HL-60 (cell line): ENCODE measurements at regions not wholly inside any gene's neighbourhood (a gene's known extent, or its start where the extent isn't known, plus 50 kb on each side); places are given as distances from the start of the nearest gene placed in this dataset.

ENCODE experiments used
- DNase-seq, 2 experiments: peaks; one replicate each; pipeline ENCODE4 v3.0.0-alpha.2; 2010 to 2020; ENCODE audit warnings: low read depth in 1 of 2, low spot score in 1 of 2
- H3K27ac ChIP-seq: fragments of 250-450 bp; sonication (Bioruptor Pico); replicated peaks from 2 replicates; pipeline ENCODE4 v1.5.1; 2020; ENCODE audit warnings: mild to moderate bottlenecking, moderate library complexity
- H3K27me3 ChIP-seq: fragments of 250-450 bp; sonication (Bioruptor Pico); 2 replicates; pipeline ENCODE4 v1.5.1; 2021; ENCODE audit warnings: mild to moderate bottlenecking, moderate library complexity; ENCODE audit not compliant: insufficient read depth, poor library complexity, severe bottlenecking
- H3K4me3 ChIP-seq: replicated peaks from 2 replicates; pipeline ENCODE4 v1.5.1; 2011; ENCODE audit warnings: mild to moderate bottlenecking, control low read depth, low read length; ENCODE audit not compliant: insufficient read depth
- CTCF ChIP-seq: IDR thresholded peaks from one replicate; pipeline ENCODE4 v1.5.1; 2011; ENCODE audit warnings: low read length, control low read depth, inconsistent platforms; ENCODE audit not compliant: insufficient read depth
- GABPA ChIP-seq: IDR thresholded peaks from 2 replicates; pipeline ENCODE4 v1.6.1; 2012; ENCODE audit warnings: low read depth
- POLR2AphosphoS5 ChIP-seq: IDR thresholded peaks from 2 replicates; pipeline ENCODE4 v1.6.1; 2012; ENCODE audit warnings: low read depth
- REST ChIP-seq: IDR thresholded peaks from 2 replicates; pipeline ENCODE4 v1.6.1; 2012; ENCODE audit warnings: low read depth; ENCODE audit not compliant: insufficient replicate concordance
- SPI1 ChIP-seq: IDR thresholded peaks from 2 replicates; pipeline ENCODE4 v1.6.1; 2012; ENCODE audit warnings: low read depth, mild to moderate bottlenecking, borderline replicate concordance

DNA sequence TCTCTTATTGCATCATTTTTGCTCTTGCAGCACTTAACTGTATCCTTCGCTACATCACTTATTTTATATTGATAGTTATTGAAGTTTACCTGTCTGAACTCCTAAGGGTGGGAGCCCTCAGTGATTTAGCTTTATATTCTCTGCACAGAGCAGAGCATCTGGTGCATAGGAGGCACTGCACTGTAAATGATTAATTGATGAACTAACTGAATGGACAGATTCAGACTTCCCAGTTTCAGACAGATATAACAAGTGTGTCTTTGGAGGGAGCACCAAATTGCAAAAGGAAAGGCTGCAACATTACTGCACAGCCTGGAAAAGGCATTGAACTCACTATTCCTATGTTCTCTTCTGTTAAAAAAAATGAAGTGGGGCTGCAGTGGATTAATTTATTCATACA, 160.3 kb downstream of the EDN1 start:
- H3K27me3 ChIP-seq, result no peaks in the 10 kb centered on the region
- TF ChIP-seq GABPA, result no peak
- no peak for TF ChIP-seq REST
- no peak for TF ChIP-seq CTCF
- no peak for TF ChIP-seq SPI1
- TF ChIP-seq POLR2AphosphoS5, result no peak
- no peak overlapping the region for H3K4me3 ChIP-seq
- no peak for DNase-seq
- no peak overlapping the region for H3K27ac ChIP-seq

GRCh38 chr6:12456343-12456742, 166.2 kb downstream of the EDN1 start:
- DNase-seq, result no peak
- no peak for TF ChIP-seq REST
- TF ChIP-seq POLR2AphosphoS5, result no peak
- no peak for TF ChIP-seq SPI1
- TF ChIP-seq CTCF, result no peak
- TF ChIP-seq GABPA, result no peak
- Histone ChIP-seq H3K4me3 (no peak overlapping the region), H3K27me3 (no peaks in the 10 kb centered on the region), H3K27ac (no peak overlapping the region)

GRCh38 chr6:12457094-12457493, 166.9 kb downstream of the EDN1 start:
- Histone ChIP-seq H3K4me3 (no peak overlapping the region), H3K27me3 (no peaks in the 10 kb centered on the region), H3K27ac (no peak overlapping the region)
- DNase-seq, result no peak
- TF ChIP-seq REST, result no peak
- TF ChIP-seq CTCF, result no peak
- TF ChIP-seq SPI1, result no peak
- no peak for TF ChIP-seq GABPA
- TF ChIP-seq POLR2AphosphoS5, result no peak
